Thyroid gland (tissue), 4 donors: ENCODE measurements at regions not wholly inside any gene's neighbourhood (a gene's known extent, or its start where the extent isn't known, plus 50 kb on each side); places are given as distances from the start of the nearest gene placed in this dataset.

Experiments
- POLR2A ChIP-seq, 2 donors: fragments of 450-650 bp; IDR thresholded peaks; one replicate each; pipeline ENCODE4 v1.6.1; 2017; ENCODE audit warnings: antibody characterized with exemption in 2 of 2, mild to moderate bottlenecking in 2 of 2, moderate library complexity in 1 of 2
- TF ChIP-seq, protein P1 (sequence below), 6 experiments: fragments of 200-600 bp in 3 of 6; fragments of 450-650 bp in 3 of 6; sonication (generic) in 3 of 6; IDR thresholded peaks; one replicate each; pipeline ENCODE4 v1.5.1; 2016 to 2019; ENCODE audit warnings: antibody characterized with exemption in 6 of 6, mild to moderate bottlenecking in 2 of 6, inconsistent platforms in 1 of 6, moderate library complexity in 1 of 6

DNA sequence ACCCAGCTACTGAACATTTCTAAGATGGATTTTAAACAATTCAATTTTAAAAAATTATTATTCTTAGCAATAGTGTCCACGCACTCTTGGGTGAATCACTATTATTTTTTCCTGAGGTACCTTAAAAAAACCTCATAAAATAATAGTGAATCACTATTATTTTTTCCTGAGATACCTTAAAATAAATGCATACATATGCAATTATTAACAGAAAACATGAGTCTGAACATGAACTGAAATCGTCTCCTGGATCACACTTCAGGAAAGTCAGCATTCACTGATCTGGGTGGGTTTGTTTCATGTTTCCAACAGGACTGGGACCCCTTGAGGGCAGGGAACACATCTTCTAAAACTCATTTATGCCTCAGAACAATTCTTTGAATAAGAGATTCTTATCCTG lies 63.1 kb upstream of the IFNLR1 start:
- TF ChIP-seq, protein P1, sequence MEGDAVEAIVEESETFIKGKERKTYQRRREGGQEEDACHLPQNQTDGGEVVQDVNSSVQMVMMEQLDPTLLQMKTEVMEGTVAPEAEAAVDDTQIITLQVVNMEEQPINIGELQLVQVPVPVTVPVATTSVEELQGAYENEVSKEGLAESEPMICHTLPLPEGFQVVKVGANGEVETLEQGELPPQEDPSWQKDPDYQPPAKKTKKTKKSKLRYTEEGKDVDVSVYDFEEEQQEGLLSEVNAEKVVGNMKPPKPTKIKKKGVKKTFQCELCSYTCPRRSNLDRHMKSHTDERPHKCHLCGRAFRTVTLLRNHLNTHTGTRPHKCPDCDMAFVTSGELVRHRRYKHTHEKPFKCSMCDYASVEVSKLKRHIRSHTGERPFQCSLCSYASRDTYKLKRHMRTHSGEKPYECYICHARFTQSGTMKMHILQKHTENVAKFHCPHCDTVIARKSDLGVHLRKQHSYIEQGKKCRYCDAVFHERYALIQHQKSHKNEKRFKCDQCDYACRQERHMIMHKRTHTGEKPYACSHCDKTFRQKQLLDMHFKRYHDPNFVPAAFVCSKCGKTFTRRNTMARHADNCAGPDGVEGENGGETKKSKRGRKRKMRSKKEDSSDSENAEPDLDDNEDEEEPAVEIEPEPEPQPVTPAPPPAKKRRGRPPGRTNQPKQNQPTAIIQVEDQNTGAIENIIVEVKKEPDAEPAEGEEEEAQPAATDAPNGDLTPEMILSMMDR (IDR thresholded peaks at IDR 0.05), result no peak
- no peak for TF ChIP-seq POLR2A (IDR thresholded peaks at IDR 0.05)
